HEK293T (cell line): ENCODE measurements at regions not wholly inside any gene's neighbourhood (a gene's known extent, or its start where the extent isn't known, plus 50 kb on each side); places are given as distances from the start of the nearest gene placed in this dataset.

ENCODE experiments used
- BHLHE40 ChIP-seq: fragments of 450-650 bp; IDR thresholded peaks from 2 replicates; pipeline ENCODE4 v1.6.1; 2016; ENCODE audit warnings: mild to moderate bottlenecking, moderate library complexity, borderline replicate concordance
- FOXK2 ChIP-seq: fragments of 450-650 bp; IDR thresholded peaks from 2 replicates; pipeline ENCODE4 v1.6.1; 2016; ENCODE audit warnings: mild to moderate bottlenecking
- FOXM1 ChIP-seq: fragments of 450-650 bp; IDR thresholded peaks from 2 replicates; pipeline ENCODE4 v1.6.1; 2017; ENCODE audit warnings: mild to moderate bottlenecking, borderline replicate concordance
- L3MBTL2 ChIP-seq: fragments of 450-650 bp; conservative IDR thresholded peaks from 2 replicates; pipeline ENCODE4 v1.6.1; 2016; ENCODE audit warnings: mild to moderate bottlenecking
- LEF1 ChIP-seq: fragments of 450-650 bp; IDR thresholded peaks from 2 replicates; pipeline ENCODE4 v1.6.1; 2017; ENCODE audit warnings: mild to moderate bottlenecking, borderline replicate concordance
- SP1 ChIP-seq: fragments of 450-650 bp; IDR thresholded peaks from 2 replicates; pipeline ENCODE4 v1.6.1; 2017
- TARDBP ChIP-seq: fragments of 450-650 bp; IDR thresholded peaks from 2 replicates; pipeline ENCODE4 v1.6.1; 2016
- ZNF384 ChIP-seq: fragments of 450-650 bp; IDR thresholded peaks from 2 replicates; pipeline ENCODE4 v1.6.1; 2016

DNA sequence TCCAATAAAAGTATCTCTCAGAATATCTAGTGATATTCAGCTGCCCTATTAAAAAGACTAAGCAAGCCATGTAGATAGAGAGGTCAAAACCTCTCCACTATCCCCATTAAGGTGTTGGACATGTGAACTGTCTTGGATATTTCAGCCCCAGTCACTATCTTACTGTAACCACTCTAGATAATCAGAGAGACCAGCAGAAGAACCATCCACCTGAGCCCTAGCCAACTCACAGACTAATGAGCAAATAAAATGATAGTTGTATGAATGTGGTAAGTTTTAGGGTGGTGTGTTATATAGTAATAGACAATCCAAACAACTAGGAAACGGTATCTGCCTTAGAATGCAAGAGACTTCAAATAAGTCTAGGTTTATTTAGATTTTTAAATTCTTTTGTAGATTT lies 268.6 kb upstream of the KLF14 start:
- TF ChIP-seq LEF1 (no peak), L3MBTL2 (no peak), FOXM1 (no peak), TARDBP (no peak), SP1 (no peak), ZNF384 (no peak), BHLHE40 (no peak), FOXK2 (no peak)
